Ovary (tissue), 3 donors: ENCODE measurements at regions not wholly inside any gene's neighbourhood (a gene's known extent, or its start where the extent isn't known, plus 50 kb on each side); places are given as distances from the start of the nearest gene placed in this dataset.

Source experiments
- CTCF ChIP-seq, 3 donors: fragments of 450-650 bp in 2 of 3; fragments of 200-600 bp in 1 of 3; IDR thresholded peaks; one replicate each; pipeline versions ENCODE4 v1.5.1 to v1.8.0; 2016 to 2022; ENCODE audit warnings: antibody characterized with exemption in 3 of 3, mild to moderate bottlenecking in 1 of 3
- EP300 ChIP-seq: sonication (generic); formaldehyde crosslinking; IDR thresholded peaks from one replicate; pipeline ENCODE4 v1.6.1; 2017; ENCODE audit warnings: antibody characterized with exemption
- POLR2A ChIP-seq: fragments of 450-650 bp; IDR thresholded peaks from one replicate; pipeline ENCODE4 v1.6.1; 2017; ENCODE audit warnings: antibody characterized with exemption, mild to moderate bottlenecking, moderate library complexity
- donor health status: DM: no; HTN: no; CAD: no.

DNA sequence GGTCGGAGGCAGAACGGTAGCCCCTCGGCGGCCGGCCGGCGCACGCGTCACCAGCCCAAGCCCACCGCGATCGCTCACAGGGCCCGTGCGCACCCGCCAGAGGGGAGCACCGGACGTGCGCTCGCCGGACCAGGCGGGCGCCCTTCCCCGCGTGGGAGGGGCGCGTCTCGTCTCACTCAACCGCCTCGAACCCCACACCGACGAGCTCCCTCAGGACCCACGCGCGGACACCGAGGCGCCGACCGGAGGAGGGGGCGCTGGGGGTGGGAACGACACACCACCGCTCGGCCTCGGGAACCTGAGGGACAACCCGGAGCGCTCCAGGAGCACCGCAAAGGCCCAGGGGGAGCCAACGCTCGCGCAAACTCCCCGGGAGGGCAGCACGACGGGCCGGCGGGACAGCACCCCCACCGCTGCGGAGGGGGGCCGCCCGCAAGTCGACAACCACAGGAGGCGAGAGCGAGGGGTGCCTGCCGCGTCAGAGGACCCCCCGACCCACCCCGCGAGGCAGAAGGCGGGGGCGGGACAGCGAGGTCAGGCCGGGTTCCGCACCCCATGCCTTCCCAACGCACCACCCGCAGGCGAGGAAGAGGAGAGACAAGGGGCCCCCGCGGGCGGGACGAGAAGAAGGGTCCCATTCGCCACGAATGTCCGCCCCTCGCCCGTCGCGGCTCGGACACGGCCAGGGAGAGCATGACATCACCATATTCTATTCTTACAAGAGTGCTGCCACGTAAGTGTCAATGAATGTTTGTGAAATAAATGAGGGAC lies 512.7 kb upstream of the ZNF337 start:
- TF ChIP-seq CTCF (IDR thresholded peaks at IDR 0.05) (no peak), POLR2A (no peak), EP300 (no peak)
